ENCODE measurements at regions not wholly inside any gene's neighbourhood (a gene's known extent, or its start where the extent isn't known, plus 50 kb on each side); places are given as distances from the start of the nearest gene placed in this dataset.

DNA sequence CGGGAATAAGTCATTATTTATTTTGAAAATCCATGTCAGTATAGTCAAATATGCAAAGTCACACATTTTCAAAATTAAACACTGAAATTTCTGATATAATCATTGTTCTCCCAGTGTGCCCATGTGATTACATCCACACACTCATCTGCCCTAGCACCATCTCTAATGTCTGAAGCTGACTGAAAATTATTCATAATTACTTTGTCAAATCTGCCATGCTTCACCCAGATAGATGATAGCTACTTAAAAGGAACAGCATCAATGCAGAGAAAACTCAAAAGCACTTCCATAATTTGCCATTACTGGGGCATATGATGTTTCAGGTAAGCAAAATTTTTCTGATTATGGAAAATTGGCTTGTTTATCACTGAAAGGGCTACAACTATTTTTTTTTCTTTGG lies 1433.3 kb upstream of the IGFBP7 start:
- H3K4me3 ChIP-seq (ENCODE audit: low read depth, low read length), result no peak overlapping the region
- in situ Hi-C loops (cut with HindIII; ENCODE audit: low sequenced_read_pairs), result no loop called here
- TF ChIP-seq, protein P1, sequence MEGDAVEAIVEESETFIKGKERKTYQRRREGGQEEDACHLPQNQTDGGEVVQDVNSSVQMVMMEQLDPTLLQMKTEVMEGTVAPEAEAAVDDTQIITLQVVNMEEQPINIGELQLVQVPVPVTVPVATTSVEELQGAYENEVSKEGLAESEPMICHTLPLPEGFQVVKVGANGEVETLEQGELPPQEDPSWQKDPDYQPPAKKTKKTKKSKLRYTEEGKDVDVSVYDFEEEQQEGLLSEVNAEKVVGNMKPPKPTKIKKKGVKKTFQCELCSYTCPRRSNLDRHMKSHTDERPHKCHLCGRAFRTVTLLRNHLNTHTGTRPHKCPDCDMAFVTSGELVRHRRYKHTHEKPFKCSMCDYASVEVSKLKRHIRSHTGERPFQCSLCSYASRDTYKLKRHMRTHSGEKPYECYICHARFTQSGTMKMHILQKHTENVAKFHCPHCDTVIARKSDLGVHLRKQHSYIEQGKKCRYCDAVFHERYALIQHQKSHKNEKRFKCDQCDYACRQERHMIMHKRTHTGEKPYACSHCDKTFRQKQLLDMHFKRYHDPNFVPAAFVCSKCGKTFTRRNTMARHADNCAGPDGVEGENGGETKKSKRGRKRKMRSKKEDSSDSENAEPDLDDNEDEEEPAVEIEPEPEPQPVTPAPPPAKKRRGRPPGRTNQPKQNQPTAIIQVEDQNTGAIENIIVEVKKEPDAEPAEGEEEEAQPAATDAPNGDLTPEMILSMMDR (IDR thresholded peaks at IDR 0.05; ENCODE audit: low read depth, low read length), result no peak
- no peak for DNase-seq (ENCODE audit: low read depth, low spot score)

DNA sequence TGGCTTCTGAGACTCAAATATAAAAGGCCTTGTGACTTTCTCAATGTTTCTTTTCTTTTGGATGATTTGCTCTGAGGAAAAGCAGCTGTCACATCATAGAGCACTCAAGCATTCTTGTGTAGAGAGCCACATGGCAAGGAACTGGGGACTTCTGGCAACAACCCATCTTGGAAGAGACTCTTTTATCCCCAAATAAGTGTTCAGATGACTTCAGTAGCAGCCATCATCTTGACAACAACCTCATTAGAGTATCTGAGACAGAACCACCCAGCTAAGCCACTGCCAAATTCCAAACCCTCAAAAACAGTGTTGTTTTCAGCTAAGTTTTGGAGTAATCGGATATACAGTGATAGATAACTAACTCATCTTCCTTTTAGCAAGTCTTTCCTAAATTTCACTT lies 1431.7 kb upstream of the IGFBP7 start:
- no peak for DNase-seq (ENCODE audit: low read depth, low spot score)
- TF ChIP-seq, protein P1 (IDR thresholded peaks at IDR 0.05; ENCODE audit: low read depth, low read length), result no peak
- H3K4me3 ChIP-seq (ENCODE audit: low read depth, low read length), result no peak overlapping the region
- in situ Hi-C loops (cut with HindIII; ENCODE audit: low sequenced_read_pairs), result no loop called here

DNA sequence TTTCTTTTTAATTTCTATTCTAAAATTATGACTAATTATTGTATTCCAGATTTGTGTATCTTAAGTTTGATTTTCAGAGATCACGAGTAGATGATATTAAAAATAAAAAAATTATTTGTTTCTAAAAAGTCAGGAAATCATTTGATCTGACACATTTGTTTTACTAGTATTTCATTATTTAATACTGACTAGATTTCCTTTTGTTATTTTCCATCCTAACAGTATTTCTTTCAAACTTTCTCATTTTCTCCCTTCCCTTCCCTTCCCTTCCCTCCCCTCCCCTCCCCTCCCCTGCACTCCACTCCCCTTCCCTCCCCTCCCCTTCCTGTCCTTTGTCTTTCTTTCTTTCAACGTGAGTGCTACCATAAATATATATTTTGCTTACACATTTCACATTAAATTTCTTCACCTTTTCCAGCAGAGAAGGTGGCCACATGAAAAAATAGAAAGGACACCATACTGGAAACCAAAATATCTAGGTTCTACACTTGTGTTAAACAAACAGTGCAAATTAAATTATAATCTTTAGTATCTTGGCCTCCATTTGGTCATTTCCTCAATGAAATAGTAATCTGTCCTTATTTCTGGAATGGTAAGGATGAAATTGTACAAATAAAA lies 1412.7 kb upstream of the IGFBP7 start:
- TF ChIP-seq, protein P1 (IDR thresholded peaks at IDR 0.05; ENCODE audit: low read depth, low read length), result no peak
- in situ Hi-C loops (cut with HindIII; ENCODE audit: low sequenced_read_pairs), result no loop called here
- DNase-seq (ENCODE audit: low read depth, low spot score), result no peak
- no peak overlapping the region for H3K4me3 ChIP-seq (ENCODE audit: low read depth, low read length)

DNA sequence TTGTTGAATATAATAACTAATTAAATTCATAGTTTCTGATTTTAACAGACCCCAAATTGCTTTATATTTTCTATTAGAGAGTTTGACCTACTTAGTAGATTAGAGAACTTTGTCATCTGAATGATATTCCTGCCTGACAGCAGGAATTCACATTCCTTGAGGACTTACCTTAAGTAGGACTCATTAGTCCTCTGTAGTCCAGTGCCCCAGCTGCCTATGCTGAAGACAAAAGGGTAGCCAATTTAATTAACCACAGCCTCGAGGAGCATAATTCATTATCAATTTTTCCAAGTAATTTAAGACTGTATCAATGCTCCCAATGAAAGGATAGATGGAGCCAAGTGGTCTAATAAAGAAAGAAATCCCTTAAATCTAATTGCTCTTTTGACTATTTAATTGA lies 1405.0 kb upstream of the IGFBP7 start:
- H3K4me3 ChIP-seq (ENCODE audit: low read depth, low read length), result no peak overlapping the region
- TF ChIP-seq, protein P1 (IDR thresholded peaks at IDR 0.05; ENCODE audit: low read depth, low read length), result no peak
- DNase-seq (ENCODE audit: low read depth, low spot score), result no peak
- in situ Hi-C loops (cut with HindIII; ENCODE audit: low sequenced_read_pairs), result no loop called here

DNA sequence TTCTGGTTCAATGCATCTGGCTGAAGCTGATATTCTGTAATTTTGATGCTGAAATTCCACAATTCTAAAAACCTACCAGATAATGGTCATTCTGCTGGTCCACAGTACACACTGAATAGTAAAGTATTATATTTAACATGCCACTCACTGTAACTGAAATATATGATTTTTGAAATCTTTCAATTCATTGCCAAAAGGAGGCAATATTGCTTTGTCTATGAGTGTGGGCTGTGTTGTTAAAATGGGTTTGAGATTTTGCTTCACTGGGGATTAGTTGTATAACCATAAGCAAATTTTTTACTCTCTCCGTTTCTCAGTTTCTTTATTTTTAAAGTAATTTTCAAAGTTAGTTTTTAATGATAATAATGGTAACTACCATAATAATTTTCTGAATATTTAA lies 1404.1 kb upstream of the IGFBP7 start:
- in situ Hi-C loops (cut with HindIII; ENCODE audit: low sequenced_read_pairs), result no loop called here
- DNase-seq (ENCODE audit: low read depth, low spot score), result no peak
- no peak overlapping the region for H3K4me3 ChIP-seq (ENCODE audit: low read depth, low read length)
- TF ChIP-seq, protein P1 (IDR thresholded peaks at IDR 0.05; ENCODE audit: low read depth, low read length), result no peak

DNA sequence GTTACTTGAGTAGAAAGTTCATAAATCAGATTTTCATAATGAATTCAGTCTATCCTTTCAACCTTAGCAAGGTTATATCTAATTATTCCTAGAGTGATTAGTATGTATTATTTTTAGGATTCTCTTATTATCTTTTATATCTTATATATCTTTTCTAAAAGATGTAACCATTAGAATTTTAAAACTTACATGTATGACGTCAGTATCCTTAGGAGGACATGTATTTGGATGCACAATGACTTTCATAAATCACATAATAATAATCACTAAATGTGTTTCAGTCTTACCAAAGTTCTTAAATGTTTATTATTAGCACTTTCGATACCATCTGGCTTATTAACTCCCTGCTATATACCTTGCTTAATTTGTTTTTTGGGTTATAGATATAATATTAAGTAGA lies 1400.5 kb upstream of the IGFBP7 start:
- no peak overlapping the region for H3K4me3 ChIP-seq (ENCODE audit: low read depth, low read length)
- TF ChIP-seq, protein P1 (IDR thresholded peaks at IDR 0.05; ENCODE audit: low read depth, low read length), result no peak
- no peak for DNase-seq (ENCODE audit: low read depth, low spot score)
- in situ Hi-C loops (cut with HindIII; ENCODE audit: low sequenced_read_pairs), result no loop called here

DNA sequence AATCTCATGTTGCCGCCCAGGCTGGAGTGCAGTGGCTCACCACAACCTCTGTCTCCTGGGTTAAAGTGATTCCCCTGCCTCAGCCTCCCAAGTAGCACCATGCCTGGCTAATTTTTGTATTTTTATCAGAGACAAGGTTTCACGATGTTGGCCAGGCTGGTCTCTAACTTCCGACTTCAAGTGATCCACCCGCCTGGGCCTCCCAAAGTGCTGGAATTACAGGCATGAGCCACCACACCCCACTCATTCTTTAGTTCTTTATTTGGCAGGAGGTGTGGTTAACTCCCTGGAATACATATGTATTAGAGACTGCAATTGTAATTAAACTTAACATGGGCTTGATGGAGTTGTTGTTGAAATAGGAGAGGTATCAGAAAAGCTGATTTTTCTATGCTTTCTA lies 1396.9 kb upstream of the IGFBP7 start:
- no peak for DNase-seq (ENCODE audit: low read depth, low spot score)
- in situ Hi-C loops (cut with HindIII; ENCODE audit: low sequenced_read_pairs), result no loop called here
- TF ChIP-seq, protein P1 (IDR thresholded peaks at IDR 0.05; ENCODE audit: low read depth, low read length), result no peak
- no peak overlapping the region for H3K4me3 ChIP-seq (ENCODE audit: low read depth, low read length)
